C4-2B (cell line): ENCODE measurements at regions not wholly inside any gene's neighbourhood (a gene's known extent, or its start where the extent isn't known, plus 50 kb on each side); places are given as distances from the start of the nearest gene placed in this dataset.

Experiments used
- CTCF ChIP-seq: fragments of 450-650 bp; conservative IDR thresholded peaks from 2 replicates; pipeline ENCODE4 v1.5.1; 2017; ENCODE audit warnings: mild to moderate bottlenecking
- ZFX ChIP-seq: fragments of 450-650 bp; IDR thresholded peaks from 2 replicates; pipeline ENCODE4 v1.6.1; 2017

- TF ChIP-seq CTCF (no peak), ZFX (no peak)
Measured at GRCh38 chr3:71916747-71917369, 131.9 kb upstream of the PROK2 start.
